ENCODE measurements at regions not wholly inside any gene's neighbourhood (a gene's known extent, or its start where the extent isn't known, plus 50 kb on each side); places are given as distances from the start of the nearest gene placed in this dataset.
"Not testable (repeated sequence)": the region's sequence is repeated elsewhere in the genome, so short reads cannot be mapped to it uniquely, and the experiment has no call there.

DNA sequence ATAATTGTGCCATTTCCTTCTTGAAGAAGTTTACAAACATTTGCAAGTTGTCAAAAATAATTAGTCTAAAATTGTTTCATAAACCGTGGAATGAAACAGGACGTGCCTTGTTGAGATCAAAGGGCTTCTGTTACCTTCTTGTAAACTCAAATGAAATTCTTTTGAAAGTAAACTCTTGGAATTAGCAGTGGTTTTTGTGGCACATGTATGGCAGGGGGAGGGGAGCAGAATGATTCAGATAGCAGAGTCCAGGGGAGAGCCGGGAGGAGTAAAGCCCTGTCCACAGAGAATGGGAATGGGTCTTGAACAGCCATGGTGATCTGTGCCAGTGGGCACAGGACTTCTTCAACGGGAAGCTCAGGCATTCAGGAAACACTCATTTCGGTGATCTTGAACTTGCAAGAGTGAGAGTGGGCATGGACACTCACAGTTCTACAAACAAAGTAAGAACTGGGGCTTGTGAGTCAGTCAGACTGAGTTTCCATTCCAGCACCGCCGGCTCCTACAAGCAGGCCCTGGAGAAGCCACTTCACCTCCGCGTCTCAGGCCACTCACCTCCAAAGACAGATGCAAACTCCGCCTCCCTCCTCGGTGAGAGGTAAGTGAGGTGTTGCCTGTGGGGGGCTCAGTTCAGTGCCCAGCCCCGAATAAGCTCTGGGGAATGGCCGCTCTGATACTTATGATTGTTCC lies 143.1 kb downstream of the CDH26 start:
- no peak overlapping the region for H3K27ac ChIP-seq (ENCODE audit: low read length)
- peaks cover 0 to 5% (median 0%) of the 10 kb centered on the region in 3 donors for H3K9me3 Mint-ChIP-seq
- peaks cover 0 to 4% of the 10 kb centered on the region in 2 experiments for H3K4me1 ChIP-seq (ENCODE audit: control insufficient read depth in 1 of 2, extremely low read depth in 1 of 2, insufficient read depth in 2 of 2, low read length in 2 of 2)
- CTCF ChIA-PET = no interaction called here
- WGBS (ENCODE audit: insufficient coverage) = 39% methylated on average over 3 of the region's 13 CpGs
- peaks cover 3% of the 10 kb centered on the region in 2 donors for H3K27me3 Mint-ChIP-seq
- H3K4me3 ChIP-seq (ENCODE audit: control insufficient read depth in 1 of 2, extremely low read depth in 1 of 2, low read length in 1 of 2) = no peak overlapping the region
- H3K36me3 ChIP-seq (ENCODE audit: control insufficient read depth in 2 of 2, extremely low read depth in 1 of 2, insufficient read depth in 1 of 2, low read length in 1 of 2) = no peaks in the 10 kb centered on the region
- no peak for DNase-seq
- ATAC-seq (replicated peaks in 1 of 4) = no peak
- no peaks in the 10 kb centered on the region for H3K9me3 ChIP-seq
- POLR2A ChIA-PET = no interaction called here
- no peak overlapping the region for H3K4me3 Mint-ChIP-seq
- peaks cover 0 to 3% of the 10 kb centered on the region in 2 experiments for H3K27me3 ChIP-seq (replicated peaks in 1 of 2; ENCODE audit: control insufficient read depth in 2 of 2, extremely low read depth in 1 of 2, insufficient read depth in 2 of 2, low read length in 1 of 2)
- peaks cover 9 to 10% (median 9%) of the 10 kb centered on the region in 3 donors for H3K4me1 Mint-ChIP-seq
- H3K36me3 Mint-ChIP-seq = no peaks in the 10 kb centered on the region
- H3K27ac Mint-ChIP-seq = no peak overlapping the region

GRCh38 chr20:60101891-60102281 lies 143.7 kb downstream of the CDH26 start:
- ATAC-seq (replicated peaks in 1 of 4) = no peak
- peaks cover 0 to 4% of the 10 kb centered on the region in 2 experiments for H3K4me1 ChIP-seq (ENCODE audit: control insufficient read depth in 1 of 2, extremely low read depth in 1 of 2, insufficient read depth in 2 of 2, low read length in 2 of 2)
- no peak overlapping the region for H3K4me3 ChIP-seq (ENCODE audit: control insufficient read depth in 1 of 2, extremely low read depth in 1 of 2, low read length in 1 of 2)
- H3K27ac Mint-ChIP-seq = no peak overlapping the region
- H3K27me3 ChIP-seq (replicated peaks in 1 of 2; ENCODE audit: control insufficient read depth in 2 of 2, extremely low read depth in 1 of 2, insufficient read depth in 2 of 2, low read length in 1 of 2) = peaks cover 0 to 3% of the 10 kb centered on the region in 2 experiments
- no peak for DNase-seq
- peaks cover 3% of the 10 kb centered on the region in 2 donors for H3K27me3 Mint-ChIP-seq
- 88% methylated on average over 7 of the region's 9 CpGs for WGBS (ENCODE audit: insufficient coverage)
- no peak overlapping the region for H3K27ac ChIP-seq (ENCODE audit: low read length)
- H3K9me3 ChIP-seq = no peaks in the 10 kb centered on the region
- H3K36me3 Mint-ChIP-seq = peaks cover 2% of the 10 kb centered on the region
- H3K4me3 Mint-ChIP-seq = no peak overlapping the region
- CTCF ChIA-PET = no interaction called here
- H3K36me3 ChIP-seq (ENCODE audit: control insufficient read depth in 2 of 2, extremely low read depth in 1 of 2, insufficient read depth in 1 of 2, low read length in 1 of 2) = no peaks in the 10 kb centered on the region
- peaks cover 9 to 10% (median 9%) of the 10 kb centered on the region in 3 donors for H3K4me1 Mint-ChIP-seq
- H3K9me3 Mint-ChIP-seq = peaks cover 0 to 5% (median 0%) of the 10 kb centered on the region in 3 donors
- POLR2A ChIA-PET = no interaction called here

- CTCF ChIA-PET = no interaction called here
These were observed 144.5 kb downstream of the CDH26 start for GRCh38 chr20:60102665-60103210.

DNA sequence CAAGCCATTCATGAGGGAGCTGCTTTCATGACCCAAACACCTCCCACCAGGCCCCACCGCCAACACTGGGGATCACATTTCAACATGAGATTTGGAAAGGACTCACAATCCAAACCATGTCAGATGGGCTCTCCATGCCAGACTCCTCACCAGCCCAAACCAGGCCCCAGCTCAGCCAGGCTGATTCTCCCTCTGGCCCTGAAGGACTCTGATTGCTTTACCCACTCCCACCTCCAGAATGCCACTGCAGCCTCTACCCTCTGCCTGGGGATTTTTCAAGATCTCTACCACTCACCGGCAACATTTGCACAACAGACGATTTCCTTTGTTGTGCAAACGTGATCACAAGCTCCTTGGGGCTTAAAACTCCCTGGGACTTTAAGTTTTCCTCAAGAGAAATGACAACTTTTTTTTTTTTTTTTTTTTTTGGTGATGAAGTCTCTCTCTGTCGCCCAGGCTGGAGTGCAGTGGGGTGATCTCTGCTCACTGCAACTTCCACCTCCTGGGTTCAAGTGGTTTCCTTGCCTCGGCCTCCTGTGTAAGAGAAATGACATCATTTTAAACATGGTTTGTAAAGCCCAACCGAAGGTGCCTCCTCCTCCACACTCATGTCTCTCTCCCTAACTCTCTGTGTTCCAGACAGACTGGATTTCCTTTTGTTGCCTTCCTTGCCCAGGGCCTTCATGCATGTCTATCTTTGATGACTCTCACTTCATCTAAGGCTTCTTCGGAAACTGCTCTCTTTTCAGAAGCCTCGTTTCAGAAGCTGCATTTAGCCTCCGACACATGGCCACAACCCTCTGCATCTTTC lies 147.0 kb downstream of the CDH26 start:
- WGBS (ENCODE audit: insufficient coverage) = 88% methylated on average over 6 of the region's 10 CpGs
- peaks cover 0 to 4% of the 10 kb centered on the region in 2 experiments for H3K4me1 ChIP-seq (ENCODE audit: control insufficient read depth in 1 of 2, extremely low read depth in 1 of 2, insufficient read depth in 2 of 2, low read length in 2 of 2)
- POLR2A ChIA-PET = no interaction called here
- CTCF ChIA-PET = no interaction called here
- peaks cover 4% of the 10 kb centered on the region for H3K36me3 Mint-ChIP-seq
- H3K27ac ChIP-seq (ENCODE audit: low read length) = no peak overlapping the region
- no peaks in the 10 kb centered on the region for H3K27me3 ChIP-seq (replicated peaks in 1 of 2; ENCODE audit: control insufficient read depth in 2 of 2, extremely low read depth in 1 of 2, insufficient read depth in 2 of 2, low read length in 1 of 2)
- H3K4me3 ChIP-seq (ENCODE audit: control insufficient read depth in 1 of 2, extremely low read depth in 1 of 2, low read length in 1 of 2) = no peak overlapping the region
- H3K36me3 ChIP-seq (ENCODE audit: control insufficient read depth in 2 of 2, extremely low read depth in 1 of 2, insufficient read depth in 1 of 2, low read length in 1 of 2) = no peaks in the 10 kb centered on the region
- no peak for ATAC-seq (replicated peaks in 1 of 4)
- no peak overlapping the region for H3K27ac Mint-ChIP-seq
- peaks cover 9 to 10% (median 9%) of the 10 kb centered on the region in 3 donors for H3K4me1 Mint-ChIP-seq
- H3K27me3 Mint-ChIP-seq = peaks cover 0 to 5% of the 10 kb centered on the region in 2 donors
- H3K9me3 ChIP-seq = no peaks in the 10 kb centered on the region
- H3K9me3 Mint-ChIP-seq = no peaks in the 10 kb centered on the region
- DNase-seq = no peak
- no peak overlapping the region for H3K4me3 Mint-ChIP-seq

More at GRCh38 chr20:60102665-60103210, 144.5 kb downstream of the CDH26 start:
- WGBS (ENCODE audit: insufficient coverage) = 93% methylated on average over 2 of the region's 4 CpGs
- Histone ChIP-seq H3K4me3 (ENCODE audit: control insufficient read depth in 1 of 2, extremely low read depth in 1 of 2, low read length in 1 of 2) (no peak overlapping the region), H3K27me3 (replicated peaks in 1 of 2; ENCODE audit: control insufficient read depth in 2 of 2, extremely low read depth in 1 of 2, insufficient read depth in 2 of 2, low read length in 1 of 2) (peaks cover 0 to 3% of the 10 kb centered on the region in 2 experiments), H3K36me3 (ENCODE audit: control insufficient read depth in 2 of 2, extremely low read depth in 1 of 2, insufficient read depth in 1 of 2, low read length in 1 of 2) (no peaks in the 10 kb centered on the region), H3K27ac (ENCODE audit: low read length) (no peak overlapping the region), H3K9me3 (no peaks in the 10 kb centered on the region), H3K4me1 (ENCODE audit: control insufficient read depth in 1 of 2, extremely low read depth in 1 of 2, insufficient read depth in 2 of 2, low read length in 2 of 2) (peaks cover 0 to 4% of the 10 kb centered on the region in 2 experiments)
- Mint-ChIP-seq H3K9me3 (peaks cover 0 to 5% (median 0%) of the 10 kb centered on the region in 3 donors), H3K27me3 (peaks cover 2 to 5% of the 10 kb centered on the region in 2 donors), H3K4me3 (no peak overlapping the region), H3K4me1 (peaks cover 9 to 10% (median 9%) of the 10 kb centered on the region in 3 donors), H3K27ac (no peak overlapping the region), H3K36me3 (peaks cover 4% of the 10 kb centered on the region)
- DNase-seq = no peak
- no peak for ATAC-seq (replicated peaks in 1 of 4)
- POLR2A ChIA-PET = no interaction called here

DNA sequence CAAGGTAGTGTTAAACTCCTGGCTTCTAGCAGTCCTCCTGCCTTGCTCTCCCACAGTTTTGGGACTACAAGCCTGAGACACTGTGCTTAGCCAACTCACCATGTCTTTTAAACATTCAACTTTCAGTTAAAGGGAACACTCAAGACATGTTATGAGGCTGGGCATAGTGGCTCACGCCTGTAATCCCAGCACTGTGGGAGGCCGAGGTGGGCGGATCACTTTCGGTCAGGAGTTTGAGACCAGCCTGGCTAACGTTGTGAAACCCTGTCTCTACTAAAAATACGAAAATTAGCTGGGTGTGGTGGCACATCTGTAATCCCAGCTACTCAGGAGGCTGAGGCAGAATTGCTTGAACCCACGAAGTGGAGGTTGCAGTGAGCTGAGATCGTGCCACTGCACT lies 148.0 kb downstream of the CDH26 start:
- H3K4me3 ChIP-seq (ENCODE audit: control insufficient read depth in 1 of 2, extremely low read depth in 1 of 2, low read length in 1 of 2); CTCF ChIA-PET; H3K27ac Mint-ChIP-seq; H3K36me3 Mint-ChIP-seq; H3K36me3 ChIP-seq (ENCODE audit: control insufficient read depth in 2 of 2, extremely low read depth in 1 of 2, insufficient read depth in 1 of 2, low read length in 1 of 2); H3K4me1 Mint-ChIP-seq; H3K4me1 ChIP-seq (ENCODE audit: control insufficient read depth in 1 of 2, extremely low read depth in 1 of 2, insufficient read depth in 2 of 2, low read length in 2 of 2); H3K27ac ChIP-seq (ENCODE audit: low read length); H3K4me3 Mint-ChIP-seq; POLR2A ChIA-PET; H3K27me3 ChIP-seq (replicated peaks in 1 of 2; ENCODE audit: control insufficient read depth in 2 of 2, extremely low read depth in 1 of 2, insufficient read depth in 2 of 2, low read length in 1 of 2); H3K9me3 ChIP-seq; H3K27me3 Mint-ChIP-seq; H3K9me3 Mint-ChIP-seq; ATAC-seq (replicated peaks in 1 of 4); DNase-seq: not testable (repeated sequence)
- WGBS (ENCODE audit: insufficient coverage) = 72% methylated on average over 2 of the region's 8 CpGs

DNA sequence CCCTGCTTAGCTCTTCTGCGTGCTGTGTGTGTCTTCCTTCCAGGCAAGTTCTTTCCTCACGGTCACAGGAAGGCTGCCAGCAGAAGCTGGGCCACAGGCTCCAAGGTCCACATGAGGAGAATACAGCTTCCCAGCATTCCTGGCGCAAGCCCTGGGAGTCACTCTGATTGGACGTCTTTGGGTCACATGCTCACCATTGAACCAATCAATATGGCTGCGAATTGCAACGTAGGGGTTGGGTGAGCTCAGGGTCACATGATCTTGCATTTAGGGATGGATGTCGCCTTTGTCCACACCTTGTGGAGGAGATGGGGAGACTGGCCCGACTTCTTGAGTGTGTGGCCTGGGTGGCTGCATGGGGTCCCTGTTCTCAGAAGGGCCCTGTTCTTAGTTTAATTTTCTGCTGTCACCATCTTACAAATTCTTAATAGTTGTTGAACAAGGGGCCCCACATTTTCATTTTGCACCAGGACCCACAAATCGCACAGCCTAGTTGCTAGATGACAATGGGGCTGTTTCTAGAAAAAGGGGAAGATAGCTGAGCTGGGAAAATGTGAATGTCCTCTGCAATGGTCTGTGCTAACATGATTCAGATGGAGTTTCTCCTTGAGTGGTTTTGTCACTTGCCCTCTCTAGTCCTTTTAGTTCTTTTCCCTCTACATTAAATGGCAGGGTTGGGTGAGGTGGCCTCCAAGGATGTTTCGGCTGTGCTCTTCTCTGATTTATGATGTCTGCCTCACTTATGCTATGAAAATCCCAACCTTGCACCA lies 149.6 kb downstream of the CDH26 start:
- H3K4me3 ChIP-seq (ENCODE audit: control insufficient read depth in 1 of 2, extremely low read depth in 1 of 2, low read length in 1 of 2) = no peak overlapping the region
- DNase-seq (no peak), ATAC-seq (replicated peaks in 1 of 4) (no peak)
- no peaks in the 10 kb centered on the region for H3K9me3 ChIP-seq
- H3K4me1 ChIP-seq (ENCODE audit: control insufficient read depth in 1 of 2, extremely low read depth in 1 of 2, insufficient read depth in 2 of 2, low read length in 2 of 2) = no peaks in the 10 kb centered on the region
- no peak overlapping the region for H3K27ac Mint-ChIP-seq
- no peaks in the 10 kb centered on the region for H3K36me3 ChIP-seq (ENCODE audit: control insufficient read depth in 2 of 2, extremely low read depth in 1 of 2, insufficient read depth in 1 of 2, low read length in 1 of 2)
- no peaks in the 10 kb centered on the region for H3K4me1 Mint-ChIP-seq
- no peaks in the 10 kb centered on the region for H3K9me3 Mint-ChIP-seq
- H3K27me3 ChIP-seq (replicated peaks in 1 of 2; ENCODE audit: control insufficient read depth in 2 of 2, extremely low read depth in 1 of 2, insufficient read depth in 2 of 2, low read length in 1 of 2) = peaks cover 0 to 2% of the 10 kb centered on the region in 2 experiments
- H3K36me3 Mint-ChIP-seq = peaks cover 4% of the 10 kb centered on the region
- POLR2A ChIA-PET = no interaction called here
- no peak overlapping the region for H3K4me3 Mint-ChIP-seq
- 80% methylated on average over 7 of the region's 10 CpGs for WGBS (ENCODE audit: insufficient coverage)
- peaks cover 2 to 5% of the 10 kb centered on the region in 2 donors for H3K27me3 Mint-ChIP-seq
- no peak overlapping the region for H3K27ac ChIP-seq (ENCODE audit: low read length)
- CTCF ChIA-PET = no interaction called here

All from T-cell (primary cell).